Endothelial cell of umbilical vein (primary cell): ENCODE measurements at regions not wholly inside any gene's neighbourhood (a gene's known extent, or its start where the extent isn't known, plus 50 kb on each side); places are given as distances from the start of the nearest gene placed in this dataset.

Experiments used
- BruUV-seq: library from RNA; stranded (reverse); fragments of 400-500 nt; replicated peaks from 2 replicates; lab custom pipeline; 2021; lab: Mats Ljungman, UMichigan
- CTCF ChIA-PET: fragments of 300-600, 350-600 bp; sonication (Branson Sonifier 250); formaldehyde crosslinking; loops from one replicate; lab custom pipeline; 2021; ENCODE audit warnings: antibody characterized with exemption, inconsistent platforms; lab: Charles Lee
- POLR2A ChIA-PET: fragments of 300-600, 350-600 bp; sonication (Branson Sonifier 250); formaldehyde crosslinking; loops from one replicate; lab custom pipeline; 2021; ENCODE audit warnings: antibody characterized with exemption, inconsistent platforms; lab: Charles Lee
- DNase-seq: peaks from one replicate; pipeline ENCODE4 v3.0.0-alpha.2; 2011; ENCODE audit warnings: low read depth, low spot score
- FAIRE-seq: peaks from 2 replicates; lab custom pipeline; 2011; peaks lifted over from hg19 to GRCh38; lab: Jason Lieb, UNC
- H2AFZ ChIP-seq: 2 replicates; pipeline ENCODE4 v1.6.0; 2012; ENCODE audit warnings: low read depth, low read length, control low read depth, inconsistent platforms
- H3K27ac ChIP-seq: 2 replicates; pipeline ENCODE4 v1.5.1; 2011; ENCODE audit warnings: low read depth, mild to moderate bottlenecking, control low read depth, low read length, moderate library complexity; ENCODE audit not compliant: insufficient read depth
- H3K27me3 ChIP-seq, 2 experiments: 2 replicates each; pipeline versions ENCODE4 v1.6.0 to v1.6.1; 2011; ENCODE audit warnings: low read length in 2 of 2, mixed read lengths in 1 of 2; ENCODE audit not compliant: control insufficient read depth in 2 of 2, insufficient read depth in 2 of 2
- H3K36me3 ChIP-seq, 2 experiments: 2 replicates in 1 of 2; 3 replicates in 1 of 2; pipeline ENCODE4 v1.5.1; 2011; ENCODE audit warnings: low read length in 2 of 2, mild to moderate bottlenecking in 1 of 2, moderate library complexity in 1 of 2; ENCODE audit not compliant: control insufficient read depth in 2 of 2, insufficient read depth in 2 of 2; ENCODE audit errors: extremely low read depth in 1 of 2
- H3K4me1 ChIP-seq: 3 replicates; pipeline ENCODE4 v1.5.1; 2011; ENCODE audit warnings: mild to moderate bottlenecking, low read length; ENCODE audit not compliant: control insufficient read depth, insufficient read depth; ENCODE audit errors: extremely low read depth
- H3K4me2 ChIP-seq: 2 replicates; pipeline ENCODE4 v1.6.1; 2011; ENCODE audit warnings: low read length, control low read depth, mixed read lengths; ENCODE audit not compliant: insufficient read depth
- H3K4me3 ChIP-seq, 3 experiments: fragments of 200-600 bp in 1 of 3; sonication (generic), shearing (Covaris generic) in 1 of 3; replicated peaks in 1 of 3; 2 replicates each; pipeline ENCODE4 v1.5.1; 2011 to 2016; ENCODE audit warnings: control low read depth in 3 of 3, low read length in 3 of 3, mild to moderate bottlenecking in 2 of 3, inconsistent platforms in 1 of 3, low read depth in 1 of 3, moderate library complexity in 1 of 3; ENCODE audit not compliant: insufficient read depth in 1 of 3
- H3K79me2 ChIP-seq: 2 replicates; pipeline ENCODE4 v1.6.0; 2012; ENCODE audit warnings: low read length, inconsistent platforms; ENCODE audit not compliant: control insufficient read depth, insufficient read depth
- H3K9ac ChIP-seq: replicated peaks from 2 replicates; pipeline ENCODE3; 2011; ENCODE audit warnings: low read length, control low read depth; ENCODE audit not compliant: insufficient read depth; ENCODE audit errors: extremely low read depth
- H3K9me1 ChIP-seq: replicated peaks from 3 replicates; pipeline ENCODE4 v1.6.0; 2011; ENCODE audit warnings: mild to moderate bottlenecking, low read length; ENCODE audit not compliant: control insufficient read depth, insufficient read depth; ENCODE audit errors: extremely low read depth
- H3K9me3 ChIP-seq: replicated peaks from 2 replicates; pipeline ENCODE4 v1.5.1; 2012; ENCODE audit warnings: low read length, inconsistent platforms; ENCODE audit not compliant: control insufficient read depth, insufficient read depth
- H4K20me1 ChIP-seq: replicated peaks from 2 replicates; pipeline ENCODE3; 2011; ENCODE audit warnings: mild to moderate bottlenecking, low read length; ENCODE audit not compliant: control insufficient read depth, insufficient read depth; ENCODE audit errors: extremely low read depth
- CTCF ChIP-seq, 2 donors: IDR thresholded peaks; 1 replicate in 1 of 2; 2 replicates in 1 of 2; pipeline ENCODE4 v1.5.1; 2011; ENCODE audit warnings: low read length in 2 of 2, mild to moderate bottlenecking in 2 of 2, moderate library complexity in 2 of 2, control low read depth in 1 of 2, inconsistent platforms in 1 of 2, low read depth in 1 of 2; ENCODE audit not compliant: insufficient read depth in 1 of 2; ENCODE audit errors: extremely low read depth in 1 of 2
- EZH2 ChIP-seq: IDR thresholded peaks from 2 replicates; pipeline ENCODE4 v1.6.1; 2012; ENCODE audit warnings: borderline replicate concordance, low read depth, mild to moderate bottlenecking, moderate library complexity, low read length, inconsistent platforms; ENCODE audit not compliant: severe bottlenecking
- FOS ChIP-seq: IDR thresholded peaks from 2 replicates; pipeline ENCODE4 v1.6.1; 2011; ENCODE audit warnings: mild to moderate bottlenecking, low read length, moderate library complexity, borderline replicate concordance; ENCODE audit not compliant: insufficient read depth
- GATA2 ChIP-seq: IDR thresholded peaks from 2 replicates; pipeline ENCODE4 v1.7.0; 2011; ENCODE audit warnings: low read depth, mild to moderate bottlenecking, moderate library complexity, mixed read lengths, low read length; ENCODE audit not compliant: insufficient read length, insufficient read depth
- JUN ChIP-seq: IDR thresholded peaks from 2 replicates; pipeline ENCODE4 v1.6.1; 2011; ENCODE audit warnings: borderline replicate concordance, low read depth; ENCODE audit not compliant: insufficient read length, insufficient read depth
- MYC ChIP-seq: IDR thresholded peaks from one replicate; pipeline ENCODE4 v1.6.1; 2011; ENCODE audit warnings: mild to moderate bottlenecking, low read depth, low read length
- POLR2A ChIP-seq: IDR thresholded peaks from 2 replicates; pipeline ENCODE4 v1.6.1; 2012; ENCODE audit warnings: low read depth, mild to moderate bottlenecking, control low read depth, low read length
- POLR2AphosphoS5 ChIP-seq: IDR thresholded peaks from 2 replicates; pipeline ENCODE4 v1.6.1; 2012; ENCODE audit warnings: low read depth, mild to moderate bottlenecking, control low read depth, low read length, moderate library complexity; ENCODE audit not compliant: insufficient read depth
- dilution Hi-C: fragments of 300-500 bp; cut with MboI; formaldehyde crosslinking; loops from one replicate; pipeline ENCODE4 v1.15.0; 2019; ENCODE audit warnings: low sequenced_read_pairs; ENCODE audit not compliant: extremely low pct_ligation_motif_present
- intact Hi-C: fragments of 100-400 bp; cut with micrococcal nuclease; formaldehyde crosslinking; loops from one replicate; pipeline ENCODE4 v1.10.0; 2022
- TF ChIP-seq, protein P1 (sequence below): IDR thresholded peaks from 2 replicates; pipeline ENCODE4 v1.6.1; 2011; ENCODE audit not compliant: insufficient read depth, insufficient read length

DNA sequence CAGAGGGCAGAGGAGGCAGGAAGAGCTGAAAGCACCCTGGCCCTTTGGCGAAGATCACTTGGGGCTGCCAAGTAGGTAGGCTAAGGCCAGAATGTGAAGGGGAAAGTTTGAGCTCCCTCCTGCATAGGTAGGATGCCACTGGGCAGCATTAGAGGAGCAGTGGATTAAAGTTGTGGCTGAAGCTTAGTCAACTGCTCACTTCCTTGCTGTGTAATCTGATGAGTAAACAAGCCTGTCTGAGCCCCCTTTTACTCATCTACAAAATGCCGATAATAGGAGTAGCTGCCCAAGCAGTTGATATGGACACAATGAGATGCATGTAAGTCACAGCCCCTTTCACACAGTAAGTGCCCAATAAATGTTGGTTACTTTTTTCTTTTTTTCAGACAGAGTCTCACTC is 216.4 kb downstream of the MN1 start:
- Histone ChIP-seq H3K27me3 (peaks cover 0 to 3% of the 10 kb centered on the region in 2 experiments), H3K36me3 (no peaks in the 10 kb centered on the region), H2AFZ (no peak overlapping the region), H3K4me1 (no peaks in the 10 kb centered on the region), H3K4me3 (no peak overlapping the region), H3K79me2 (no peaks in the 10 kb centered on the region), H3K9me3 (no peaks in the 10 kb centered on the region), H3K9ac (no peak overlapping the region), H4K20me1 (no peaks in the 10 kb centered on the region), H3K4me2 (no peak overlapping the region), H3K27ac (no peak overlapping the region), H3K9me1 (no peaks in the 10 kb centered on the region)
- intact Hi-C loops, result no loop called here
- no TSS peak for BruUV-seq
- dilution Hi-C loops, result no loop called here
- CTCF ChIA-PET, result no interaction called here
- TF ChIP-seq POLR2AphosphoS5, result no peak
- TF ChIP-seq GATA2, result no peak
- TF ChIP-seq JUN, result no peak
- TF ChIP-seq CTCF (IDR thresholded peaks at IDR 0.05; ENCODE audit: extremely low read depth in 1 of 2, insufficient read depth in 1 of 2, low read depth in 1 of 2, low read length in 2 of 2), result no peak
- TF ChIP-seq MYC, result no peak
- TF ChIP-seq, protein P1, sequence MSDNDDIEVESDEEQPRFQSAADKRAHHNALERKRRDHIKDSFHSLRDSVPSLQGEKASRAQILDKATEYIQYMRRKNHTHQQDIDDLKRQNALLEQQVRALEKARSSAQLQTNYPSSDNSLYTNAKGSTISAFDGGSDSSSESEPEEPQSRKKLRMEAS, result no peak
- no peak for TF ChIP-seq EZH2
- no peak for TF ChIP-seq POLR2A
- TF ChIP-seq FOS, result no peak
- POLR2A ChIA-PET, result no interaction called here
- FAIRE-seq (no peak), DNase-seq (no peak)
